ENCODE measurements at regions not wholly inside any gene's neighbourhood (a gene's known extent, or its start where the extent isn't known, plus 50 kb on each side); places are given as distances from the start of the nearest gene placed in this dataset.

DNA sequence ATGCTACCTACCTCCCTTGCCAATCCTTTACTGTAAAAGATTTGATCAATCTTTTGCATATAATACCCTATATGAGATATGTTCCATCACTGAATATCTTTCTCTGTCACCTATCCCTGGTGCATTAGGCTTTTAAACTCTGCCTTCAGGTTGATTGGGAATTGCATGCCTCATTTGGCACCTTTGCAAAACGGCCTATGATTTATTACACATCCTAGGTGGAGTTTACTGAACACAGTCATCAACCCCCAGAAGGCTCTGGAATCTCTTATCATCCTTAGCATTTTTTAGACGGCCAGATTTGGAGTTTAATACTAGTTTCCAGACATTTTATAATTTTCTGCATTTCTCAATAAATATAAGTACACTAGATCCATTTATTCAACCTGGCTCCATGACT is 448.4 kb upstream of the SLC10A2 start (continued):
- no peak for TF ChIP-seq TAF7 (optimal IDR thresholded peaks at IDR 0.05; ENCODE audit: borderline replicate concordance, low read depth, low read length)
- TF ChIP-seq PHF8 (conservative IDR thresholded peaks at IDR 0.05; ENCODE audit: low read depth, low read length) = no peak
